HG02840 (cell line): ENCODE measurements at regions not wholly inside any gene's neighbourhood (a gene's known extent, or its start where the extent isn't known, plus 50 kb on each side); places are given as distances from the start of the nearest gene placed in this dataset.

ENCODE experiments used
- ATAC-seq: cut with Tn5 transposase; IDR thresholded peaks from one replicate; pipeline ENCODE4 v1.9.1; 2021; ENCODE audit warnings: mild to moderate bottlenecking, moderate library complexity, moderate number of reproducible peaks; ENCODE audit not compliant: unreplicated experiment, low FRiP score

- no peak for ATAC-seq
Observed at GRCh38 chr7:35508623-35509400, 186.1 kb downstream of the HERPUD2 start.

DNA sequence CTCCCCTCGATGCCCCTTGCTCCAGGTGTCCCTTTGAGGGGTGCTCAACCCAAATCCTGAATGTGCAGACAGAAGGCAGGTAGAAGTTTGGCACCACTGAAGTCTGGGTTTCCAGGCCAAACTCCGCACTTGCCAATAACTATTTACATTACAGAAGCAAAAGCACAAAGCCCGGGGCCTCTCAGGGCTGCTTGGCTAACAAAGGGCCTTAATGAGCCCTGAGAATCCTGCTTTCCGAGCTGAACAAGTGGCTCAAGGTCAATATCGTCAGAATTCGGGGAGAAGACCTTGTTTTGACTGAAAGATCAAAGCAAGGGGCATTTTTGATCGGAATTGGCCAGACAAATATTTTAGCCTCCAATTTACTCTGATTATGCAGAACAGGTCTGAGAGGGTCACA lies 189.9 kb downstream of the HERPUD2 start:
- no peak for ATAC-seq

- ATAC-seq: no peak
Observed at GRCh38 chr7:35504365-35504764, 190.6 kb downstream of the HERPUD2 start.

GRCh38 chr7:35501681-35502080 lies 193.3 kb downstream of the HERPUD2 start:
- ATAC-seq: no peak

DNA sequence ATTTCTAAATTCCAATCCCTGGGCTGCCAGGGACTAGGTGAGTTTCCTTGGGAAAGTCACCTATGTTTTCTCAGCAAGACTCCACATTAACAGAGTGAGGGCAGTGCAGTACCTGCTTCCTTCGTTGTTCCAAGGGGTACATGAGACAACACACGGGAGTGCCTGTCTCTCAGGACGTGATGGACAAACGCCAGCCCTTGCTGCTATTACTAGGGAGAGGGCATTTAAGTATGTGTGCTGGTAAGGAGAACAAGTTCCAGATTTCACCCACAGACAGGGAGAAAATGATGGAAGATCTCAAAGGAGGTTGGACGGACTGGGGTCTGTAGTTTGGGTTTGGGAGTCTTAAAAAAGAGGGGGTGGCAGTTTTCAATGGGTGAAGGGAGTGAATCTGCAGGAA lies 195.7 kb downstream of the HERPUD2 start:
- no peak for ATAC-seq

DNA sequence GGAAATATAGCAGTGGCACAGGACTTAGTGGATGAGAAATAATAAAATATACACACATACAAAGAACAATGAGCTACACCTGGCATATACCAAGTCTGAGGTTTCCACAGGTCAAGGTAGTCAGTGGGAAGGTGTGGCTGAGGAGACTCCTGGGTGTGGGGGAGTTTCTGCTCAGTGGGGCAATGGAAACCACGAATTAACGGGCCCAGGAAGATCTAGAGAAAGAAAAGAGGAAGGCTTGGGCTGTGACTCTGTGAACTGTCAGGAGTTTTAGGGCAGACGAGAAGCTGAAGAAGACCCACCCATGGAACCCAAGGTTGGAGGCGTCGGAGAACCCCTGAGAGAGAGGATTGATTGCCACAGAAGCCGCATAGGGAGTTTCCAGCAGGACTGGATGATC lies 196.5 kb downstream of the HERPUD2 start:
- no peak for ATAC-seq

DNA sequence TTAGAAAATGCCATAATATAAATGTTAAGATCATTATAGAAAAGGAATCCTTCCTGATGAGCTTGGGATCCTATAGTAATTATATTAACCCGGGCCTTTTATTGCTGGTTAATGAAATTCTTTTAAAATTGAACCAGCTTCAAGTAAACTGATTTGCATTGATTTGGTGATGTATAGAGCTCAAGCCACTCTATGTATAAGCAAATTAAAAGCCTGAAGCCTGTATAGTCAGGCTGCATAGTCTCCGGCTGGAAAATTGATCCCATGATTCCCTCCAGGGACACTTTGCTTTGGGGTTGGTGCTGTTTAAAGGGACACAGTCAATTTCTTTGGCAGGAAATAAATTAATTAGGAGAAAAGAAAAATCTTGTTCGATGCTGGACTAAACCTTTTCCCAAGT lies 199.1 kb downstream of the HERPUD2 start:
- ATAC-seq: no peak

GRCh38 chr7:35495377-35495776 lies 199.6 kb downstream of the HERPUD2 start:
- ATAC-seq: no peak

DNA sequence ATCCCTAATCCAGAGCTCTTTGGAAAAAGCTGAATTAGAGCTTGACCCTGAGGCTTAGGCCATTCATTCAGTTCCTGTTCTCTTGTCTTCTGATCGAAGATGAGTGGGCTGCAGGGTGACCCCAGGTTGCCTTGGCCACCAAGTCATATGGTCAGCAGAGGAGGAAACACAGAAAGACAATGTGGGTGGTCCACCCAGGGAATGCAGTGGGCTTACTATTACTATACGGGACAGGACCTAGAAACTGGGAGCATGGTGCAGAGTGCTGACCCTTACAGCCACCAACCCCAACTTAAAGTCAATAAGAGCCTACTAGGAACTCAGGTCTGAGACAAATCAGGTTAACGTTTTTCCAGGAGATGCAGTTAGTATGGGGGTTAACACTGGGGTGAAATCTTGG lies 200.5 kb downstream of the HERPUD2 start:
- ATAC-seq: no peak

GRCh38 chr7:35492451-35493175 lies 202.3 kb downstream of the HERPUD2 start:
- ATAC-seq: no peak

GRCh38 chr7:35491233-35491632 lies 203.7 kb downstream of the HERPUD2 start:
- no peak for ATAC-seq

GRCh38 chr7:35487841-35488240 lies 207.1 kb downstream of the HERPUD2 start:
- no peak for ATAC-seq

GRCh38 chr7:35487402-35487801 lies 207.5 kb downstream of the HERPUD2 start:
- ATAC-seq: no peak

DNA sequence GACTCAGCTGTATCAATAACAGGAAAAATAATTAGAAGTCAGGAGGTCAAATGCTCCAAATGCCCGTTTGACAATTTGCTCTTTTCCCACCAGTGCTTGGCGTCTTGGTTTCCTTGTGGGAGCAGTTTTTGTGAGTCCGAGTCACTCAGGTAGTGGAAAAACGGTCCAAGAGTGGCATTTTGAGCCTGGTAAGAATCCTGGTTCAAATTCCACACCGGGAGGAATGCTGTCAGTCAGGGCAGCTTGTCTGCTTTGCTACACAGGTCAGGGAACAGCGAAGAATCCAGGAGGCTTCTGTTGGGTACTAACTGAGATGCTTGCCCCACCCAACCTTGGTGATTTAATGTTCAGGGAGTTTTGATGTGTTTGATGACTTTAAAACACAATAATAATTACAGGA lies 209.5 kb downstream of the HERPUD2 start:
- ATAC-seq: no peak

- no peak for ATAC-seq
Observed at GRCh38 chr7:35483568-35483967, 211.4 kb downstream of the HERPUD2 start.

DNA sequence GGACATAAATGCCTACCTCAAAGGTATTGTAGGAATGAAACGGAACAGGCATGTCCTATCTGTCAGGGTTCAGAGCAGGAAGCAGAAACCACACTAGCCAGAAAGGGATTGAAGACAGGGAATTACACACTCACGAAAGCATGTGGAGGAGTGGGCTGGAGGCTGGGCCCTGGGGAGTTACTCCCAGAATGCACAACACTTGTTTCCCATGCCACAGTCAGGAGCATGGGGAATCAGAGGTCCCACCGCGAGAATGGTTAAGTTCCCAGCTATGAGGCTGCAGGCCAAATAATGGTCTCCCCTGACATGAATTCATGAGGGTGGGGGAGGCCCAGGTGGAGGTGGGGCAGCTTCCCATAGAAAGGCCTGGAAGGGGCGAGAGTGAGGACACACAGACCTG lies 212.7 kb downstream of the HERPUD2 start:
- ATAC-seq: no peak

DNA sequence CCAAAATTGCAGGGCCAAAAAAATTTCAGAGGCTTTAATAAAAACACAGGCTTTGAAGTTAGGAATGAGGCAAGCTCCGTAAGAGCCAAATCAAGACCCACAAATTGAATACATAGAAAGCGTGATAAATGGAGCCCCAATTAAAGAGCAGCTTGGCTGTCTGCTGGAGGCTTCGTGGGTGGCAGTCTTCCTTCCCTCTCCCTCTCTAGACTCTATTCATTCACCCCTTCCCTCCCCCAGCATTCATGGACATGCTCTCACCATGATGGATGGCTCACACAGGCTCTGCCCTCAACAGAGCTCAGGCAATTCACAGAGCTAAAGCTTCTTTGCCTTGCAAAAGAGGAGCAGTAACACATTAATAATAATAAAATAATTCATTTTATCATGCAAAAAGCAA lies 214.1 kb downstream of the HERPUD2 start:
- ATAC-seq: no peak

DNA sequence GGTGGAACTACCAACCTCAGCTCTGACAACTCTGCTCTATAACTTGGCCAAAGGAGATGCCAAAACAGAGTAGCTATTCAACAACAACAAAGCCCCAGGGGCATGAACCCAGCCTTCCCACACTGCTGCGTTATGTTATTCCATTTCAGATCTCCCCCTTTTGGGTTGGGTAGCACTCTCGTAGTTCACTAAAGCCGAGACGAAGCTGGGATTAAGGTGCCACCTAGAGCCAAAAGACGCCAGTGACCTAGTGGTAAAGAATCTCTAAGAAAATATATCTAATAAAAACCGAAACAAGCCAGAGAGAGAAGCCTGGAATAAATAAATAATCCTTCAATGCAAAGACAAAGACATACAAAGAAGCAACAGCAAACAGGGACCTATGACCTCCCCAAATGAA lies 217.3 kb downstream of the HERPUD2 start:
- ATAC-seq: no peak

DNA sequence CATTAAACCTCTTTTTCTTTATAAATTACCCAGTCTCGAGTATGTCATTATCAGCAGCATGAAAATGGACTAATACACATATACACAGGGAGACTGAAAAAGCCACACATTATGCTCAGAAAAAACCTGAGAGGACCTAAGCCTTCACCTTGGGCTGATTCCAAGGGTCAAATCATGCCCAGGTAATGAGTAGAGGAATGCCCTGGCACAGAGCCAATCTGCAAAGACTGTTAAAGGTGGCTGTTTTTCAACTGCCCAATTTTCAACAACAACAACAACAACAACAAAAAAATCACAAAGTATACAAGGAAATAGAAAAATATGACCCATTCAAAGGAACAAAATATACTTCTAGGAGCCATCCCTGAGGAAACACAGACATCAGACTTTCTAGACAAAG lies 220.2 kb upstream of the TBX20 start:
- no peak for ATAC-seq

GRCh38 chr7:35468606-35469005 lies 214.7 kb upstream of the TBX20 start:
- ATAC-seq: no peak

DNA sequence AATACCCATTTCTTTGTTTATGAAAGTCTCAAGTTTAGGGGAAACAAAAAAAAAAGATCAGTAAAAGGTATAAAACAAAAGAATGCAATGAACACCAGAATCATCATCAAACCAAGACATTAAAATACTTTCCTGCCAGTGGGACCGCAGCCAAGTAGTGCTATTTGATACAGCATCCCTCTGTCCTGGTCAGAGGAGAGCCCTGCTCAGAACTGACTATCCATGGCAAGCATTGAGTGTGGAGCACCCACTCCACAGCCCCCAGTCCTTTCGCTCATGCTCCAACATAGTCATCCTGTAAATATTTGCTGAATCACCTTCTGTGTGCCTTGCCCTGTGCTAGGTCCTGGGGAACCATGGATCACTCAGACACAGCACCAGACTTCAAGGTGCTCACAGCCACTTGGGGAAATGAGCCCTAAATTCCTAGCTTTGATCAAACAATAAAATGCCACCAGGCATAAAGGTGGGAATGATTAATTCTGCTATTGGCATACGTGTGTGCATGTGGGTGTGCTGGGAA lies 213.6 kb upstream of the TBX20 start:
- ATAC-seq: no peak

GRCh38 chr7:35465791-35466336 lies 212.0 kb upstream of the TBX20 start:
- ATAC-seq: no peak
